ENCODE measurements at regions not wholly inside any gene's neighbourhood (a gene's known extent, or its start where the extent isn't known, plus 50 kb on each side); places are given as distances from the start of the nearest gene placed in this dataset.

DNA sequence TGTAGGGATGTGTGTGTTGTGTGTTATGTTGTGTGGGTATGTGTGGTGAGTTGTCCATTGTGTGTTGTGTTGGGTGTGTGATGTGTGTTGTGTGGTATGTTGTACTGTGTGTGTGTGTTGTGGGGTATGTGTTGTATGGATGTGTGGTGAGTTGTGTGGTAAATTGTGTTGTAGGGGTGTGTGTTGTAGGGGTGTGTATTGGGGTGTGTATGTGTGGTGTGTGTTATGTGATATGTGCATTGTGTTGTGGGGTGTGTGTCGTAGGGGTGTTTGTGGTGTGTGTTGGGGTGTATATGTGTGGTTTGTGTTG is 97.8 kb upstream of the PODXL start (continued):
- TF ChIP-seq STAG1 (CRISPR knock-in tag; IDR thresholded peaks at IDR 0.05; ENCODE audit: borderline replicate concordance) (no peak), POLR2B (IDR thresholded peaks at IDR 0.05; ENCODE audit: low read depth, partially characterized antibody) (no peak), HDAC1 (IDR thresholded peaks at IDR 0.05) (0 out of 4 replicates have a peak, but pooled peaks of 1 of the 2 experiments have one; percentile 54), THRAP3 (IDR thresholded peaks at IDR 0.05; ENCODE audit: borderline replicate concordance) (0 out of 2 replicates have a peak, but pooled peaks have one; percentile 4), DPF2 (IDR thresholded peaks at IDR 0.05) (no peak), TCF3 (CRISPR knock-in tag; IDR thresholded peaks at IDR 0.05) (no peak), ZNF764 (CRISPR knock-in tag; IDR thresholded peaks at IDR 0.05; ENCODE audit: low read depth) (no peak), HNRNPK (IDR thresholded peaks at IDR 0.05; ENCODE audit: low read depth, low read length, poor library complexity, severe bottlenecking) (no peak), JUND (IDR thresholded peaks at IDR 0.05; ENCODE audit: borderline replicate concordance, low read depth, low read length) (no peak), JUND (tag; IDR thresholded peaks at IDR 0.05; ENCODE audit: borderline replicate concordance, low read depth, low read length) (no peak), ASH1L (IDR thresholded peaks at IDR 0.05; ENCODE audit: borderline replicate concordance, low read depth, partially characterized antibody) (no peak), BHLHE40 (IDR thresholded peaks at IDR 0.05; ENCODE audit: low read length) (no peak)
- TF ChIP-seq, protein P1, sequence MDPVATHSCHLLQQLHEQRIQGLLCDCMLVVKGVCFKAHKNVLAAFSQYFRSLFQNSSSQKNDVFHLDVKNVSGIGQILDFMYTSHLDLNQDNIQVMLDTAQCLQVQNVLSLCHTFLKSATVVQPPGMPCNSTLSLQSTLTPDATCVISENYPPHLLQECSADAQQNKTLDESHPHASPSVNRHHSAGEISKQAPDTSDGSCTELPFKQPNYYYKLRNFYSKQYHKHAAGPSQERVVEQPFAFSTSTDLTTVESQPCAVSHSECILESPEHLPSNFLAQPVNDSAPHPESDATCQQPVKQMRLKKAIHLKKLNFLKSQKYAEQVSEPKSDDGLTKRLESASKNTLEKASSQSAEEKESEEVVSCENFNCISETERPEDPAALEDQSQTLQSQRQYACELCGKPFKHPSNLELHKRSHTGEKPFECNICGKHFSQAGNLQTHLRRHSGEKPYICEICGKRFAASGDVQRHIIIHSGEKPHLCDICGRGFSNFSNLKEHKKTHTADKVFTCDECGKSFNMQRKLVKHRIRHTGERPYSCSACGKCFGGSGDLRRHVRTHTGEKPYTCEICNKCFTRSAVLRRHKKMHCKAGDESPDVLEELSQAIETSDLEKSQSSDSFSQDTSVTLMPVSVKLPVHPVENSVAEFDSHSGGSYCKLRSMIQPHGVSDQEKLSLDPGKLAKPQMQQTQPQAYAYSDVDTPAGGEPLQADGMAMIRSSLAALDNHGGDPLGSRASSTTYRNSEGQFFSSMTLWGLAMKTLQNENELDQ (CRISPR knock-in tag; IDR thresholded peaks at IDR 0.05; ENCODE audit: borderline replicate concordance) = no peak
- TF ChIP-seq, protein P2, sequence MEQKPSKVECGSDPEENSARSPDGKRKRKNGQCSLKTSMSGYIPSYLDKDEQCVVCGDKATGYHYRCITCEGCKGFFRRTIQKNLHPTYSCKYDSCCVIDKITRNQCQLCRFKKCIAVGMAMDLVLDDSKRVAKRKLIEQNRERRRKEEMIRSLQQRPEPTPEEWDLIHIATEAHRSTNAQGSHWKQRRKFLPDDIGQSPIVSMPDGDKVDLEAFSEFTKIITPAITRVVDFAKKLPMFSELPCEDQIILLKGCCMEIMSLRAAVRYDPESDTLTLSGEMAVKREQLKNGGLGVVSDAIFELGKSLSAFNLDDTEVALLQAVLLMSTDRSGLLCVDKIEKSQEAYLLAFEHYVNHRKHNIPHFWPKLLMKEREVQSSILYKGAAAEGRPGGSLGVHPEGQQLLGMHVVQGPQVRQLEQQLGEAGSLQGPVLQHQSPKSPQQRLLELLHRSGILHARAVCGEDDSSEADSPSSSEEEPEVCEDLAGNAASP (IDR thresholded peaks at IDR 0.05) = no peak
- TF ChIP-seq, protein P3, sequence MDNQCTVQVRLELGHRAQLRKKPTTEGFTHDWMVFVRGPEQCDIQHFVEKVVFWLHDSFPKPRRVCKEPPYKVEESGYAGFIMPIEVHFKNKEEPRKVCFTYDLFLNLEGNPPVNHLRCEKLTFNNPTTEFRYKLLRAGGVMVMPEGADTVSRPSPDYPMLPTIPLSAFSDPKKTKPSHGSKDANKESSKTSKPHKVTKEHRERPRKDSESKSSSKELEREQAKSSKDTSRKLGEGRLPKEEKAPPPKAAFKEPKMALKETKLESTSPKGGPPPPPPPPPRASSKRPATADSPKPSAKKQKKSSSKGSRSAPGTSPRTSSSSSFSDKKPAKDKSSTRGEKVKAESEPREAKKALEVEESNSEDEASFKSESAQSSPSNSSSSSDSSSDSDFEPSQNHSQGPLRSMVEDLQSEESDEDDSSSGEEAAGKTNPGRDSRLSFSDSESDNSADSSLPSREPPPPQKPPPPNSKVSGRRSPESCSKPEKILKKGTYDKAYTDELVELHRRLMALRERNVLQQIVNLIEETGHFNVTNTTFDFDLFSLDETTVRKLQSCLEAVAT (IDR thresholded peaks at IDR 0.05) = peak in 1 of 2 experiments; percentile 25; a peak in 1 of 4 replicates
- TF ChIP-seq, protein P4, sequence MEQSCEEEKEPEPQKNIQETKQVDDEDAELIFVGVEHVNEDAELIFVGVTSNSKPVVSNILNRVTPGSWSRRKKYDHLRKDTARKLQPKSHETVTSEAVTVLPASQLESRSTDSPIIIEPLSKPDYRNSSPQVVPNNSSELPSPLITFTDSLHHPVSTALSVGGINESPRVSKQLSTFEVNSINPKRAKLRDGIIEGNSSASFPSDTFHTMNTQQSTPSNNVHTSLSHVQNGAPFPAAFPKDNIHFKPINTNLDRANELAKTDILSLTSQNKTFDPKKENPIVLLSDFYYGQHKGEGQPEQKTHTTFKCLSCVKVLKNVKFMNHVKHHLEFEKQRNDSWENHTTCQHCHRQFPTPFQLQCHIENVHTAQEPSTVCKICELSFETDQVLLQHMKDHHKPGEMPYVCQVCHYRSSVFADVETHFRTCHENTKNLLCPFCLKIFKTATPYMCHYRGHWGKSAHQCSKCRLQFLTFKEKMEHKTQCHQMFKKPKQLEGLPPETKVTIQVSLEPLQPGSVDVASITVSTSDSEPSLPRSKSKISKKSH (CRISPR knock-in tag; IDR thresholded peaks at IDR 0.05) = no peak
- TF ChIP-seq, protein P5, sequence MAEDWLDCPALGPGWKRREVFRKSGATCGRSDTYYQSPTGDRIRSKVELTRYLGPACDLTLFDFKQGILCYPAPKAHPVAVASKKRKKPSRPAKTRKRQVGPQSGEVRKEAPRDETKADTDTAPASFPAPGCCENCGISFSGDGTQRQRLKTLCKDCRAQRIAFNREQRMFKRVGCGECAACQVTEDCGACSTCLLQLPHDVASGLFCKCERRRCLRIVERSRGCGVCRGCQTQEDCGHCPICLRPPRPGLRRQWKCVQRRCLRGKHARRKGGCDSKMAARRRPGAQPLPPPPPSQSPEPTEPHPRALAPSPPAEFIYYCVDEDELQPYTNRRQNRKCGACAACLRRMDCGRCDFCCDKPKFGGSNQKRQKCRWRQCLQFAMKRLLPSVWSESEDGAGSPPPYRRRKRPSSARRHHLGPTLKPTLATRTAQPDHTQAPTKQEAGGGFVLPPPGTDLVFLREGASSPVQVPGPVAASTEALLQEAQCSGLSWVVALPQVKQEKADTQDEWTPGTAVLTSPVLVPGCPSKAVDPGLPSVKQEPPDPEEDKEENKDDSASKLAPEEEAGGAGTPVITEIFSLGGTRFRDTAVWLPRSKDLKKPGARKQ (CRISPR knock-in tag; IDR thresholded peaks at IDR 0.05) = no peak
- TF ChIP-seq, protein P6, sequence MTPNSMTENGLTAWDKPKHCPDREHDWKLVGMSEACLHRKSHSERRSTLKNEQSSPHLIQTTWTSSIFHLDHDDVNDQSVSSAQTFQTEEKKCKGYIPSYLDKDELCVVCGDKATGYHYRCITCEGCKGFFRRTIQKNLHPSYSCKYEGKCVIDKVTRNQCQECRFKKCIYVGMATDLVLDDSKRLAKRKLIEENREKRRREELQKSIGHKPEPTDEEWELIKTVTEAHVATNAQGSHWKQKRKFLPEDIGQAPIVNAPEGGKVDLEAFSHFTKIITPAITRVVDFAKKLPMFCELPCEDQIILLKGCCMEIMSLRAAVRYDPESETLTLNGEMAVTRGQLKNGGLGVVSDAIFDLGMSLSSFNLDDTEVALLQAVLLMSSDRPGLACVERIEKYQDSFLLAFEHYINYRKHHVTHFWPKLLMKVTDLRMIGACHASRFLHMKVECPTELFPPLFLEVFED (CRISPR knock-in tag; conservative IDR thresholded peaks at IDR 0.05) = 0 out of 2 replicates have a peak, but pooled peaks have one; percentile 5
